ENCODE measurements at regions not wholly inside any gene's neighbourhood (a gene's known extent, or its start where the extent isn't known, plus 50 kb on each side); places are given as distances from the start of the nearest gene placed in this dataset.
"Not testable (repeated sequence)": the region's sequence is repeated elsewhere in the genome, so short reads cannot be mapped to it uniquely, and the experiment has no call there.

GRCh38 chr6:109910571-109910970, 67.5 kb upstream of the GPR6 start:
- DNase-seq (ENCODE audit: extremely low read depth, low read depth): no peak
- TF ChIP-seq, protein P1, sequence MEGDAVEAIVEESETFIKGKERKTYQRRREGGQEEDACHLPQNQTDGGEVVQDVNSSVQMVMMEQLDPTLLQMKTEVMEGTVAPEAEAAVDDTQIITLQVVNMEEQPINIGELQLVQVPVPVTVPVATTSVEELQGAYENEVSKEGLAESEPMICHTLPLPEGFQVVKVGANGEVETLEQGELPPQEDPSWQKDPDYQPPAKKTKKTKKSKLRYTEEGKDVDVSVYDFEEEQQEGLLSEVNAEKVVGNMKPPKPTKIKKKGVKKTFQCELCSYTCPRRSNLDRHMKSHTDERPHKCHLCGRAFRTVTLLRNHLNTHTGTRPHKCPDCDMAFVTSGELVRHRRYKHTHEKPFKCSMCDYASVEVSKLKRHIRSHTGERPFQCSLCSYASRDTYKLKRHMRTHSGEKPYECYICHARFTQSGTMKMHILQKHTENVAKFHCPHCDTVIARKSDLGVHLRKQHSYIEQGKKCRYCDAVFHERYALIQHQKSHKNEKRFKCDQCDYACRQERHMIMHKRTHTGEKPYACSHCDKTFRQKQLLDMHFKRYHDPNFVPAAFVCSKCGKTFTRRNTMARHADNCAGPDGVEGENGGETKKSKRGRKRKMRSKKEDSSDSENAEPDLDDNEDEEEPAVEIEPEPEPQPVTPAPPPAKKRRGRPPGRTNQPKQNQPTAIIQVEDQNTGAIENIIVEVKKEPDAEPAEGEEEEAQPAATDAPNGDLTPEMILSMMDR (IDR thresholded peaks at IDR 0.05; ENCODE audit: low read depth, low read length): no peak

DNA sequence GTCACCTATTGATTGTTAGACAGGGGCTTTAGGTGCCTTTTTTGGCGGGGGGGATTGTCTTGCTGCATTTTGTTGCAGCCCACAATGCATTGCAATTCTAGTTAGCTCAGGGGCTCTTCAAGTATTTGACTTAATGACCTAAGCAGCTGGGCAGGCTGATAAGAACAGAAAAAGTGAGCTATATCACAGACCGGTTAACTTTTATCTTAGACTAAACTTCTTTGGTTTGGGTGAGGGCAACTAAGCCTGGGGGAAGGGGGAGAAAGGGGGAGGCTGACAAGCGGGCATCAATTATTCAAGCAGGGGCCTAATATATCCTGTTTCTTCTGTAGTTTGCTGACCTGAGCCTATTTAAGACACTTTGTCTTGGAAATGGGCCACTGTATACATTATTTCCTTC, 66.0 kb upstream of the GPR6 start:
- TF ChIP-seq, protein P1 (IDR thresholded peaks at IDR 0.05; ENCODE audit: low read depth, low read length): no peak
- no peak for DNase-seq (ENCODE audit: extremely low read depth, low read depth)

- TF ChIP-seq, protein P1 (IDR thresholded peaks at IDR 0.05; ENCODE audit: low read depth, low read length): no peak
- DNase-seq (ENCODE audit: extremely low read depth, low read depth): no peak
These were observed 65.2 kb upstream of the GPR6 start for GRCh38 chr6:109912952-109913351.

DNA sequence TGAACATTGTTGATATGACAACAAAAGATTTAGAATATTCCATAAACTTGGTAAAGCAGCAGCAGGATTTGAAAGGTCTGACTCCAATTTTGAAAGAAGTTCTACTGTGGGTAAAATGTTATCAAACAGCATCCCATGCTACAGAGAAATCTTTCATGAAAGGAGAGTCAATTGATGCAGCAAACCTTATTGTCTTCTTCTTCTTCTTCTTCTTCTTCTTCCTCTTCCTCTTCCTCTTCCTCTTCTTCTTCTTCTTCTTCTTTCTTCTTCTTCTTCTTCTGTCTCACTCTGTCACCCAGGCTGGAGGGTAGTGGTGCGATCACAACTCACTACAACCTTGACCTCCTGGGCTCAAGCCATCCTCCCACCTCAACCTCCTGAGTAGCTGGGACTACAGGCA, 62.4 kb upstream of the GPR6 start:
- DNase-seq (ENCODE audit: extremely low read depth, low read depth): not testable (repeated sequence)

DNA sequence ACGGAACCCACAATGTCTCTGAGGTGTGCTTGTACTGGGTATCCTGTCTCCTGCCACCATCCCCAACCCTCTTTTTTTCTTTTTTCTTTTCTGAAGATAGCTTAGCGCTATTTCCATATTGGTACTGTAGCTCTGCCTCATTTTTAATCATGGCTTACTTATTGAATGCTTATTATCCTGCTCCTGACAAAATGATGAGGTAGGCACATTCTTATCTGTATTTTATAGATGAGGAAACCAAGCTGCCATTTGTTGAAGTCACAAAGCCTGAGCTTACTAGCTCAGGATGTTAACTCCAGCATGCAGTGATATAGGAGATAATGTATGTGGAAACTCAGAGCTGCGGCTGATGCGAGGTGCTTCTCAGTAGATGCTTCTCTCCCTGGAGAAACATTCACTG, 61.4 kb upstream of the GPR6 start:
- TF ChIP-seq, protein P1 (IDR thresholded peaks at IDR 0.05; ENCODE audit: low read depth, low read length): no peak
- DNase-seq (ENCODE audit: extremely low read depth, low read depth): no peak

GRCh38 chr6:109918227-109918626, 59.9 kb upstream of the GPR6 start:
- DNase-seq (ENCODE audit: extremely low read depth, low read depth): no peak
- TF ChIP-seq, protein P1 (IDR thresholded peaks at IDR 0.05; ENCODE audit: low read depth, low read length): no peak

DNA sequence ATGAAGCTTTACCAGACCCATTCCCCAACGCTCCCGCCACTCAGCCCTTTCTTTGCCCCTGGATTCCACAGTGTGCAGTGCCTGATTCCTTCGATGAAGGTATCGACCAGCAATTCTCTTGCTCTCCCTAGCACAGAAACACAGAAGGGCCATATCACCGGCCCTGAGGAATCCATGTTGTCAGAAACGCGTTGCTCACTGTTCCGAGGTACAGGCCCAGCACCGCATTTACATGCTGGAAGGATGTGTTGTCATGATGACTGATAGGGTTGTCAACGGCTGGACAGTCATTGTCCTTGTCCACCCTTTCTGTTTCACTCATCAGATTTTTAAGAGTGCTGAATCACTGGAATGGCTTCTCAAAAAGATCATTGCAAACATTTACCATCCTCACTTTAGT, 57.2 kb upstream of the GPR6 start:
- no peak for DNase-seq (ENCODE audit: extremely low read depth, low read depth)
- TF ChIP-seq, protein P1 (IDR thresholded peaks at IDR 0.05; ENCODE audit: low read depth, low read length): no peak

GRCh38 chr6:109922851-109923250, 55.3 kb upstream of the GPR6 start:
- TF ChIP-seq, protein P1 (IDR thresholded peaks at IDR 0.05; ENCODE audit: low read depth, low read length): no peak
- DNase-seq (ENCODE audit: extremely low read depth, low read depth): no peak

Data from AG09319 (cell line).